ENCODE measurements at regions not wholly inside any gene's neighbourhood (a gene's known extent, or its start where the extent isn't known, plus 50 kb on each side); places are given as distances from the start of the nearest gene placed in this dataset.

- peak; percentile 12 for TF ChIP-seq CTCF (IDR thresholded peaks at IDR 0.05; ENCODE audit: low read depth, low read length)
- no peak for TF ChIP-seq MYC (IDR thresholded peaks at IDR 0.05; ENCODE audit: low read depth, low read length)
Observed at GRCh38 chr11:135074397-135074998, 662.5 kb upstream of the B3GAT1 start.

Data from NB4 (cell line).